VCaP (cell line): ENCODE measurements at regions not wholly inside any gene's neighbourhood (a gene's known extent, or its start where the extent isn't known, plus 50 kb on each side); places are given as distances from the start of the nearest gene placed in this dataset.

Experiments used
- H3K27ac ChIP-seq: fragments of 450-650 bp; 2 replicates; pipeline ENCODE4 v1.5.1; 2017
- TF ChIP-seq, protein P1 (sequence below): fragments of 450-650 bp; conservative IDR thresholded peaks from 2 replicates; pipeline ENCODE4 v1.5.1; 2017; ENCODE audit warnings: mild to moderate bottlenecking, moderate library complexity

DNA sequence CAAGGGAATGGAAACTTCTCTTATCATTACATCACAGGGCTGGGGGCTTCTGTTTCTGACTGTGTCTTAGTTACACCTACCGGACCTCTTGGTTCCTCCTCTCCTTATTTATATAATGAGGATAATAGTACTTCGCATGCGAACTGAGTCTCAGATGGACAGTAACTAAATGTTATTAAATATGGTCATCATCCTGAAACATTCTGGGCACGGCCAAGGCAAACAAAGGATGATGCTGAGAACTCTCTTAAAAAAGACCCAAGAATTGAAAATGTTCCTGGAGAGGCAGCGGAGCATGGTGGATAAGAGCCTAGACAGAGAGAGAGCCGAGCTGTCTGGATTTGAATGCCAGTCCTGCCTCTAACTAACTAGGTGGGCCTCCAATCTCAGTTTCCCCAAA lies 119.8 kb upstream of the SASH1 start:
- TF ChIP-seq, protein P1, sequence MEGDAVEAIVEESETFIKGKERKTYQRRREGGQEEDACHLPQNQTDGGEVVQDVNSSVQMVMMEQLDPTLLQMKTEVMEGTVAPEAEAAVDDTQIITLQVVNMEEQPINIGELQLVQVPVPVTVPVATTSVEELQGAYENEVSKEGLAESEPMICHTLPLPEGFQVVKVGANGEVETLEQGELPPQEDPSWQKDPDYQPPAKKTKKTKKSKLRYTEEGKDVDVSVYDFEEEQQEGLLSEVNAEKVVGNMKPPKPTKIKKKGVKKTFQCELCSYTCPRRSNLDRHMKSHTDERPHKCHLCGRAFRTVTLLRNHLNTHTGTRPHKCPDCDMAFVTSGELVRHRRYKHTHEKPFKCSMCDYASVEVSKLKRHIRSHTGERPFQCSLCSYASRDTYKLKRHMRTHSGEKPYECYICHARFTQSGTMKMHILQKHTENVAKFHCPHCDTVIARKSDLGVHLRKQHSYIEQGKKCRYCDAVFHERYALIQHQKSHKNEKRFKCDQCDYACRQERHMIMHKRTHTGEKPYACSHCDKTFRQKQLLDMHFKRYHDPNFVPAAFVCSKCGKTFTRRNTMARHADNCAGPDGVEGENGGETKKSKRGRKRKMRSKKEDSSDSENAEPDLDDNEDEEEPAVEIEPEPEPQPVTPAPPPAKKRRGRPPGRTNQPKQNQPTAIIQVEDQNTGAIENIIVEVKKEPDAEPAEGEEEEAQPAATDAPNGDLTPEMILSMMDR = no peak
- H3K27ac ChIP-seq = no peak overlapping the region

DNA sequence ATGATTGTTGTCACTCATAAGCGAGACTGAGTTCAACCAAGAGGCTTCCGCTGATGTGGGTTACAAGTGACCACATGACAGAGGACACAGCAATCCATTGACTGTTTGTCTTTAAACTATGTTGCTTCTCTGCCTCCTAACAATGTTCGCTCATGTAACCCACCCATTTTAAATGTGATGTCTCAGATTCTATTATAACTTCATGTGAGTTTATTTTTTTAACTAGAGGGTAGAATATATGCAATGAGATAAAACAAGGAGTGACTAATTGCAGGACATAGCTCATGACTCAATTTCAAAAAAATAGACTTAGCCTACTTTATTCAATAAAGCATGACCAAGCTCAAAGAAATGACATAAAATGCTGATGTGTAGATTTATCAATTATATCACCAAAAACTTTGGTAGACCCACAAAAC lies 119.2 kb upstream of the SASH1 start:
- TF ChIP-seq, protein P1 = no peak
- no peak overlapping the region for H3K27ac ChIP-seq

DNA sequence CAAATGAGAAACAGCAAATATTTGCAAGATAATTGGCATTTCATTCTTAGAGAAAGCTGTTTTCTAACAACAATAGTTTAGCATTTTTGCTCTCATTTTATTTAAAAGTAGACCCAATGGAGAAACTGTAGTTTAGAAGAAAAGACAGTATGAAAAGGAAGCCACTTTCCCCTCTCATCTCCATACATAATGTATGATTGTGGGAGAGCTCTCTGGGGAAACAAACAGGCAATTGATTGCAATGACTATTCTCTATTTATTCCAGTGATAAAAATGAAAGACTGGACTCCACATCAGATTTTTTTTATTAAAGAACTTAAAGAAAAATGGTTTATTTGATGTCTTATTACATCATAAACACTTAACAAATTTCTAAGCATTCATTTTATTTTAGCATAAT lies 116.8 kb upstream of the SASH1 start:
- TF ChIP-seq, protein P1 = no peak

DNA sequence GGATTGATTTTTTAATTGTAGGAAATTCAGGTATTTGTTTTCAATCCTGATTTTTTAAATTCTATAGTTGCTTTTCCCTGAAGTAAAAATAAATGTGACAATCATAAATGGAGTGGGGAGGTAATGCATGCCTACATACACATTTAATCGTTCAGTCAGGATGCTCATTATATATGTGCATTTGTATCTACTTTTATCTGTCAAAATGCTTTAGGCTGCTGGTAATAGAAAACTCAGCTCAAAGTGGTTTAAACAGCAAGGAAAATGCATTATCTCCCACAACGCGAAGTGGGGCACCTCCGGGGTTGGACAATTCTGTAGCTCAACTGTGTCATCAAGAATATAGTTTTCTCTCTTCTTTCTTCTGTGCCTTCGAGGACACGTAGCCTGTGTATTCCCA lies 116.4 kb upstream of the SASH1 start:
- TF ChIP-seq, protein P1 = no peak

More for the DNA sequence above, 116.8 kb upstream of the SASH1 start:
- H3K27ac ChIP-seq = no peak overlapping the region

DNA sequence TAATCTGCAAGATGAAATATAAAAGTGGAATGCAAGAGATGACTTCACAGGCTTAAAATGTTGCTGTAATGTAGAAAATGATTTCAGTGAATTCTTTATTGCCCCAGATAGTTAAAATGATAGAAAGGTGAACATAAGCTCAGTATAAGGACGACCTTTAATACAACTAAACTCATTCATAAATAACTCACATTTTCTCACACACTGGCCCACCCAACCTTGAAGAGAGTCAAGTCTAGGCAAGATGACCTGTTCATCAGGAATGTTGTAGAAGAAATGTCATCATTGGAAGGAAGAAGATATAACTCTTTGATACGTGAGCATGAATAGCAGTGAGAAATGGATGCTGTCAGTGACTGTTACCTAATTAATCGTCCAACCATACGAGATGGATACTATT lies 111.1 kb upstream of the SASH1 start:
- TF ChIP-seq, protein P1 = no peak
- no peak overlapping the region for H3K27ac ChIP-seq

More for the DNA sequence above, 116.4 kb upstream of the SASH1 start:
- no peak overlapping the region for H3K27ac ChIP-seq

DNA sequence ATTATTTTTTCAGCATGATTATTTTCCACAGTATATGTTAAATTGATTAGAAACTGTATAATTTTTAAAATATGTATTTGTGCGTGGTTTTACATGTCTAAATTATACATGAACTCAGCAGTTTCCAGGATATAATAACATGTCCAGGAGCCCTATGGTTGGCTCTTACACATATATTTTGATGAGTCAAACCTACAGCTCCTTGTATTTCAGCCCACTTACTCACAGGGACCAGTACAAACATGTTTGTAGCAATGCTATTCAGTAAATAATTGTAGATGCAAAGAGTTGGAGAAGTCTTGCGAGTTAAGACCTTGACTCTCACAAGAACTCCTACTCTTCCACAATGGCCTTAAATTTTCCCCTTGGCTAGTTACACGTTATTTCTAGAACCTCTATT lies 107.2 kb upstream of the SASH1 start:
- TF ChIP-seq, protein P1 = no peak

DNA sequence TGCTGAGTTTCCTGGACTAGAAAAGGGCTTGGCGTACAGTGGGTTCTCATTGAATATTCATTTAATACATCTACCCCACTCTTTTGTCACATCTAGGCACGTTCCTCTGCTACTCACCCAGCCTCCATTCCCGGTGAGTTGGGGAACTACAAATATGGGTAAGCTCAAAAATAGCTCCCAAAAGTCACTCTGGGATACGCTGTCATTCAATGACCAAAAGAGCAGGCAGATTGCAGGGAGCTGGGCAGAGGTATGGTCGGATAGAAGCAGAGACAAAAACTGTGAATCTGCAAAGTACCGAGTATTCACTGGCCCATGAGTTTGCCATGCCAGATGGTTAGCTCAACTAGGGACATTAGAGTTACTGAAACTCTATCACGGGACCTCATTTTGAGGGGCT lies 103.9 kb upstream of the SASH1 start:
- no peak overlapping the region for H3K27ac ChIP-seq
- TF ChIP-seq, protein P1 = no peak

More for the DNA sequence above, 107.2 kb upstream of the SASH1 start:
- no peak overlapping the region for H3K27ac ChIP-seq
